ENCODE measurements at regions not wholly inside any gene's neighbourhood (a gene's known extent, or its start where the extent isn't known, plus 50 kb on each side); places are given as distances from the start of the nearest gene placed in this dataset.

DNA sequence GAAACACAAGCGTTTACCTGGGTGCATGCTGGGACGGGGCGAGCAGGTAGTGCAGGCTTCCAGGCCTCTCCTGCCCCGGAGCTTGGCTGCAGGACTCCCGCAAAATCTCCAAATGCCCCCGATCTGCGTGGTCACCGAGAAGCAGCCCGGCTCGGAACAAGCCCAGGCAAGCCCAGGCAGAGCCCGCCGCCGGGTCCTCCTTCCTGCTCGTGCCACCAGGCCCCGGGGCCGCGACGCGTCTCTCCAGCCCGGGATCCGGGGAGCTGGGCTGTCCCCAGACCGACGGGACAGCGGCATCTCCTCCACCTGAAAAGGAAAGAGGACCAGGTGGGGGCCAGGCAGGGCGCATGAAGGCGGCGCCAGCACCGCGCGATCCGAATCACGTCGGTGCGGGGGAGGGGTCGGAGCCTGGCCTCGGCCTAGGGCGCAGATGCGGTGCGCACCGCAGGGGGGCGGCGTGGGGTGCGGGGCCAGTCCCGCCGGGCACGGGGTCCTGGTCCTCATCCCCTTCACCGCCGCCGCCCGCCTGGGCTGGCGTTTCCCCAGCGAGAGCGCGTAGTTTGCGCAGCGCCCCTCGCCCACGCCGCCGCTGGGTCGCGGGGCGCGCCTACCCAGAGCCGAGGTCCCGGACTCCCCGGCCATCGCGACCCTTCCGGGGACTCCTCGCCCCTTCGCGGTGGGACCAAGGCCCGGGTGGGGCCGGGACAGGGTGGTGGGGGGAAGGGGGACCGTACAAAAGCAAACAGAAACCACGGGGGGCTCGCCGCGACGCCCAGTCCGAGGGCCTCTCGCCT is 52.4 kb upstream of the H6PD start:
- no peak overlapping the region for H3K4me2 ChIP-seq (ENCODE audit: low read depth, low read length, poor library complexity, severe bottlenecking)
- no peaks in the 10 kb centered on the region for H3K27me3 ChIP-seq (ENCODE audit: low read length)
- no peak overlapping the region for H3K9ac ChIP-seq (ENCODE audit: low read length)
- H3K36me3 ChIP-seq (ENCODE audit: low read length) = no peaks in the 10 kb centered on the region
- H3K4me3 ChIP-seq (ENCODE audit: insufficient read depth, low read length, poor library complexity, severe bottlenecking) = no peak overlapping the region
- H3K79me2 ChIP-seq (ENCODE audit: insufficient read depth, low read length) = no peaks in the 10 kb centered on the region
- no peaks in the 10 kb centered on the region for H4K20me1 ChIP-seq (ENCODE audit: low read depth, low read length)
- no peaks in the 10 kb centered on the region for H3F3A ChIP-seq (ENCODE audit: insufficient read depth)
- H2AFZ ChIP-seq (ENCODE audit: low read depth, low read length, severe bottlenecking) = no peak overlapping the region
- H3K9me3 ChIP-seq (ENCODE audit: insufficient read depth, low read length) = peaks cover 8% of the 10 kb centered on the region; the same call in 1 of the 2 replicates
- H3K9me2 ChIP-seq (replicated peaks; ENCODE audit: insufficient read depth, low read length) = no peaks in the 10 kb centered on the region
- no peak overlapping the region for H3K27ac ChIP-seq (ENCODE audit: low read depth, low read length)
- TF ChIP-seq CTCF (IDR thresholded peaks at IDR 0.05; ENCODE audit: insufficient read depth, low read length, poor library complexity, severe bottlenecking) (no peak), EZH2phosphoT487 (conservative IDR thresholded peaks at IDR 0.05; ENCODE audit: low read length) (no peak)

DNA sequence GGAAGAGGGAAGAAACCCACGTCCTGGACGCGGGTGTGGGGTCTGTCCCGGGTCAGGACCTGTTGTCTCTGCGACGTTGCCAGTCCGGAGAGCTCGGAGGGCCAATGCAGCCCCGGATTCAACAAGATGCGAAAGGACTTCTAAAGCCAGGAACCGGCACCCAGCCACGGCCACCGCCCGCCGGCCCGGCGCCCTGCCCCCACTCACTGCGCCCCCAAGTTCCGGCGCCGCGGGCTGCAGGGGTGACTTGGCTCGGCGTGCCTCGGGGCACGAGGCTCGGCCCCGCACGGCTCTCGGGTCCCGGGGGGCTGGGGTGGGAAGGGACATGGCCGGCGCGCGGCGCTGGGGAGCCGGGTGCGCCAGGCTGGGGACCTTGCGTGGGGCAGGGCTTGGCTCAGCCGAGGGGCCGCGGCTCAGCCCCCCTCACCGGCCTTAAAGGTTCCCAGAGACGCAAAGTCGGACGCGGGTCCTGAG is 51.8 kb upstream of the H6PD start:
- no peaks in the 10 kb centered on the region for H3K9me2 ChIP-seq (replicated peaks; ENCODE audit: insufficient read depth, low read length)
- no peak overlapping the region for H3K4me3 ChIP-seq (ENCODE audit: insufficient read depth, low read length, poor library complexity, severe bottlenecking)
- H3K36me3 ChIP-seq (ENCODE audit: low read length) = no peaks in the 10 kb centered on the region
- peaks cover 8% of the 10 kb centered on the region; the same call in 1 of the 2 replicates for H3K9me3 ChIP-seq (ENCODE audit: insufficient read depth, low read length)
- no peaks in the 10 kb centered on the region for H3K27me3 ChIP-seq (ENCODE audit: low read length)
- TF ChIP-seq EZH2phosphoT487 (conservative IDR thresholded peaks at IDR 0.05; ENCODE audit: low read length) (no peak), CTCF (IDR thresholded peaks at IDR 0.05; ENCODE audit: insufficient read depth, low read length, poor library complexity, severe bottlenecking) (no peak)
- H4K20me1 ChIP-seq (ENCODE audit: low read depth, low read length) = no peaks in the 10 kb centered on the region
- no peaks in the 10 kb centered on the region for H3F3A ChIP-seq (ENCODE audit: insufficient read depth)
- H3K9ac ChIP-seq (ENCODE audit: low read length) = no peak overlapping the region
- H3K27ac ChIP-seq (ENCODE audit: low read depth, low read length) = no peak overlapping the region
- H3K79me2 ChIP-seq (ENCODE audit: insufficient read depth, low read length) = no peaks in the 10 kb centered on the region
- no peak overlapping the region for H2AFZ ChIP-seq (ENCODE audit: low read depth, low read length, severe bottlenecking)
- no peak overlapping the region for H3K4me2 ChIP-seq (ENCODE audit: low read depth, low read length, poor library complexity, severe bottlenecking)

- no peak overlapping the region for H2AFZ ChIP-seq (ENCODE audit: low read depth, low read length, severe bottlenecking)
- no peak overlapping the region for H3K27ac ChIP-seq (ENCODE audit: low read depth, low read length)
- no peaks in the 10 kb centered on the region for H3F3A ChIP-seq (ENCODE audit: insufficient read depth)
- no peaks in the 10 kb centered on the region for H3K79me2 ChIP-seq (ENCODE audit: insufficient read depth, low read length)
- H3K4me2 ChIP-seq (ENCODE audit: low read depth, low read length, poor library complexity, severe bottlenecking) = no peak overlapping the region
- H3K4me3 ChIP-seq (ENCODE audit: insufficient read depth, low read length, poor library complexity, severe bottlenecking) = no peak overlapping the region
- no peak overlapping the region for H3K9ac ChIP-seq (ENCODE audit: low read length)
- H3K36me3 ChIP-seq (ENCODE audit: low read length) = no peaks in the 10 kb centered on the region
- peaks cover 8% of the 10 kb centered on the region; the same call in 1 of the 2 replicates for H3K9me3 ChIP-seq (ENCODE audit: insufficient read depth, low read length)
- H4K20me1 ChIP-seq (ENCODE audit: low read depth, low read length) = no peaks in the 10 kb centered on the region
- H3K27me3 ChIP-seq (ENCODE audit: low read length) = no peaks in the 10 kb centered on the region
- TF ChIP-seq CTCF (IDR thresholded peaks at IDR 0.05; ENCODE audit: insufficient read depth, low read length, poor library complexity, severe bottlenecking) (no peak), EZH2phosphoT487 (conservative IDR thresholded peaks at IDR 0.05; ENCODE audit: low read length) (no peak)
- no peaks in the 10 kb centered on the region for H3K9me2 ChIP-seq (replicated peaks; ENCODE audit: insufficient read depth, low read length)
Measured at GRCh38 chr1:9183441-9183840, 51.1 kb upstream of the H6PD start.

Data from SU-DHL-6 (cell line).